Amygdala (tissue), 56 donors: ENCODE measurements at regions not wholly inside any gene's neighbourhood (a gene's known extent, or its start where the extent isn't known, plus 50 kb on each side); places are given as distances from the start of the nearest gene placed in this dataset.
"Not testable (repeated sequence)": the region's sequence is repeated elsewhere in the genome, so short reads cannot be mapped to it uniquely, and the experiment has no call there.

Experiments
- DNase-seq, 56 donors: peaks; one replicate each; lab custom pipeline; 2025; lab: John Stamatoyannopoulos, UW

- DNase-seq = no peak
These were observed 256.0 kb upstream of the MAF start for GRCh38 chr16:79856581-79856980.

- no peak for DNase-seq
These were observed 249.8 kb upstream of the MAF start for GRCh38 chr16:79850348-79850747.

GRCh38 chr16:79849119-79849518 lies 248.6 kb upstream of the MAF start:
- DNase-seq = no peak

- no peak for DNase-seq
These were observed 248.2 kb upstream of the MAF start for GRCh38 chr16:79848719-79849118.

- no peak for DNase-seq
These were observed 247.0 kb upstream of the MAF start for GRCh38 chr16:79847569-79847968.

- DNase-seq = no peak
These were observed 246.6 kb upstream of the MAF start for GRCh38 chr16:79847101-79847500.

- DNase-seq = no peak
These were observed 245.2 kb upstream of the MAF start for GRCh38 chr16:79845734-79846135.

GRCh38 chr16:79845033-79845733 lies 244.6 kb upstream of the MAF start:
- DNase-seq = no peak

- no peak for DNase-seq
These were observed 244.1 kb upstream of the MAF start for GRCh38 chr16:79844603-79845002.

GRCh38 chr16:79843631-79844043 lies 243.1 kb upstream of the MAF start:
- no peak for DNase-seq

- DNase-seq = no peak
These were observed 242.6 kb upstream of the MAF start for GRCh38 chr16:79843145-79843544.

GRCh38 chr16:79842197-79842596 lies 241.7 kb upstream of the MAF start:
- DNase-seq = no peak

GRCh38 chr16:79839466-79840341 lies 239.2 kb upstream of the MAF start:
- no peak for DNase-seq

GRCh38 chr16:79838496-79839259 lies 238.1 kb upstream of the MAF start:
- DNase-seq = no peak

GRCh38 chr16:79836144-79836543 lies 235.6 kb upstream of the MAF start:
- no peak for DNase-seq

GRCh38 chr16:79835194-79835593 lies 234.7 kb upstream of the MAF start:
- no peak for DNase-seq

GRCh38 chr16:79834720-79835119 lies 234.2 kb upstream of the MAF start:
- DNase-seq = no peak

GRCh38 chr16:79834003-79834402 lies 233.5 kb upstream of the MAF start:
- not testable (repeated sequence) for DNase-seq

GRCh38 chr16:79833559-79833958 lies 233.0 kb upstream of the MAF start:
- DNase-seq = no peak

GRCh38 chr16:79826732-79827475 lies 226.4 kb upstream of the MAF start:
- DNase-seq = no peak
